ENCODE measurements at regions not wholly inside any gene's neighbourhood (a gene's known extent, or its start where the extent isn't known, plus 50 kb on each side); places are given as distances from the start of the nearest gene placed in this dataset.
"Not testable (repeated sequence)": the region's sequence is repeated elsewhere in the genome, so short reads cannot be mapped to it uniquely, and the experiment has no call there.

DNA sequence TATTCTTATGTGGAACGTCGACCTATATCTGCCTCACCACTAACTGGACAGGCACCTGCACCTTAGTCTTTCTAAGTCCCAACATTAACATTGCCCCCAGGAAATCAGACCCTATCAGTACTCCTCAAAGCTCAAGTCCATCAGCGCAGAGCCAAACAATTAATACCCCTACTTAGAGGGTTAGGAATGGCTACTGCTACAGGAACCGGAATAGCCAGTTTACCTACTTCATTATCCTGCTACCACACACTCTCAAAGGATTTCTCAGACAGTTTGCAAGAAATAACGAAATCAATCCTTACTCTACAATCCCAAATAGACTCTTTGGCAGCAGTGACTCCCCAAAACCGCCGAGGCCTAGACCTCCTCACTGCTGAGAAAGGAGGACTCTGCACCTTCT lies 123.1 kb upstream of the CRY1 start:
- H3K23ac ChIP-seq (ENCODE audit: low read length in 2 of 2); H2BK15ac ChIP-seq (ENCODE audit: low read depth, poor library complexity, severe bottlenecking); H3K4me2 ChIP-seq (ENCODE audit: low read length, poor library complexity, severe bottlenecking); H2BK12ac ChIP-seq (ENCODE audit: low read length in 2 of 2); H3K4me3 ChIP-seq (ENCODE audit: insufficient read depth in 1 of 2, low read depth in 1 of 2, low read length in 2 of 2); H2AK5ac ChIP-seq (ENCODE audit: low read length, severe bottlenecking); H3K9ac ChIP-seq (ENCODE audit: low read length); H4K8ac ChIP-seq (ENCODE audit: low read length); DNase-seq; H3K14ac ChIP-seq (ENCODE audit: low read length in 2 of 2); H2BK5ac ChIP-seq (ENCODE audit: low read depth, low read length, poor library complexity, severe bottlenecking); H3K9me3 ChIP-seq (ENCODE audit: control insufficient read depth, low read length); H3K4ac ChIP-seq (ENCODE audit: low read depth in 1 of 2, low read length in 2 of 2); H3K4me1 ChIP-seq (ENCODE audit: control insufficient read depth, insufficient read depth, low read depth, low read length); H3K79me1 ChIP-seq (replicated peaks; ENCODE audit: low read length, poor library complexity, severe bottlenecking); H2AFZ ChIP-seq (ENCODE audit: low read depth, low read length); H3K36me3 ChIP-seq (ENCODE audit: control insufficient read depth in 1 of 2, insufficient read depth in 2 of 2, low read depth in 1 of 2, low read length in 2 of 2); H2BK120ac ChIP-seq (ENCODE audit: low read depth, low read length); H4K91ac ChIP-seq (ENCODE audit: low read length); H3K27ac ChIP-seq (ENCODE audit: low read length, poor library complexity, severe bottlenecking); H3K18ac ChIP-seq (ENCODE audit: low read depth in 1 of 2, low read length in 2 of 2): not testable (repeated sequence)
- 92% methylated on average over 7 of the region's 7 CpGs for WGBS
- H3K27me3 ChIP-seq (ENCODE audit: control insufficient read depth in 1 of 2, insufficient read depth in 1 of 2, low read length in 2 of 2) = peaks cover 0 to 21% of the 10 kb centered on the region in 2 experiments

DNA sequence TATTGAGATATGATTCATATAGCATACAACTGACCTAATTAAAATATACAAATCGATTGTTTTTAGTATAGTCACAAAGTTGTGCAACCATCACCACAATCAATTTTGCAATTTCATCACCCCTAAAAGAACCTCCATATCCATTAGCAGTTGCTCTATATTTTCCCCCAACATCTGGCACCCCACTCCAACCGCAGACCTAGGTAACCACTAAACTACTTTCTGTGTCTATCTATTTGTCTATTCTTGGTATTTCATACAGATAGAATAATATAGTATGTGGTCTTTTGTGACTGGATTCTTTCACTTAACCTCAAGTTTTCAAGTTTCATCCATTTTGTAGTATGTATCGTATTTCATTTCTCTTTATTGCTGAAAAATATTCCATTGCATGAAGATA lies 126.0 kb upstream of the CRY1 start:
- Histone ChIP-seq H2BK5ac (ENCODE audit: low read depth, low read length, poor library complexity, severe bottlenecking) (no peak overlapping the region), H3K14ac (ENCODE audit: low read length in 2 of 2) (no peak overlapping the region), H3K27ac (ENCODE audit: low read length, poor library complexity, severe bottlenecking) (no peak overlapping the region), H3K4me2 (ENCODE audit: low read length, poor library complexity, severe bottlenecking) (no peak overlapping the region), H3K36me3 (ENCODE audit: control insufficient read depth in 1 of 2, insufficient read depth in 2 of 2, low read depth in 1 of 2, low read length in 2 of 2) (no peaks in the 10 kb centered on the region), H2BK120ac (ENCODE audit: low read depth, low read length) (no peak overlapping the region), H3K4me3 (ENCODE audit: insufficient read depth in 1 of 2, low read depth in 1 of 2, low read length in 2 of 2) (no peak overlapping the region), H4K91ac (ENCODE audit: low read length) (no peak overlapping the region), H3K4me1 (ENCODE audit: control insufficient read depth, insufficient read depth, low read depth, low read length) (no peaks in the 10 kb centered on the region), H3K79me1 (replicated peaks; ENCODE audit: low read length, poor library complexity, severe bottlenecking) (no peaks in the 10 kb centered on the region), H4K8ac (ENCODE audit: low read length) (no peak overlapping the region), H3K4ac (ENCODE audit: low read depth in 1 of 2, low read length in 2 of 2) (no peak overlapping the region), H2AK5ac (ENCODE audit: low read length, severe bottlenecking) (no peak overlapping the region), H3K23ac (ENCODE audit: low read length in 2 of 2) (no peak overlapping the region), H2AFZ (ENCODE audit: low read depth, low read length) (no peak overlapping the region), H3K9ac (ENCODE audit: low read length) (no peak overlapping the region), H3K27me3 (ENCODE audit: control insufficient read depth in 1 of 2, insufficient read depth in 1 of 2, low read length in 2 of 2) (peaks cover 0 to 40% of the 10 kb centered on the region in 2 experiments), H3K9me3 (ENCODE audit: control insufficient read depth, low read length) (no peaks in the 10 kb centered on the region), H2BK12ac (ENCODE audit: low read length in 2 of 2) (no peak overlapping the region), H2BK15ac (ENCODE audit: low read depth, poor library complexity, severe bottlenecking) (no peak overlapping the region), H3K18ac (ENCODE audit: low read depth in 1 of 2, low read length in 2 of 2) (no peak overlapping the region)
- no peak for DNase-seq
- WGBS = 94% methylated on average over 1 of the region's 3 CpGs

- no peak overlapping the region for H3K4me2 ChIP-seq (ENCODE audit: low read length, poor library complexity, severe bottlenecking)
- H3K14ac ChIP-seq (ENCODE audit: low read length in 2 of 2) = no peak overlapping the region
- no peak overlapping the region for H4K91ac ChIP-seq (ENCODE audit: low read length)
- no peak for DNase-seq
- H3K27me3 ChIP-seq (ENCODE audit: control insufficient read depth in 1 of 2, insufficient read depth in 1 of 2, low read length in 2 of 2) = peaks cover 0 to 41% of the 10 kb centered on the region in 2 experiments
- H3K4me1 ChIP-seq (ENCODE audit: control insufficient read depth, insufficient read depth, low read depth, low read length) = peaks cover 4% of the 10 kb centered on the region
- H4K8ac ChIP-seq (ENCODE audit: low read length) = no peak overlapping the region
- no peak overlapping the region for H2BK12ac ChIP-seq (ENCODE audit: low read length in 2 of 2)
- H2BK15ac ChIP-seq (ENCODE audit: low read depth, poor library complexity, severe bottlenecking) = no peak overlapping the region
- no peak overlapping the region for H3K23ac ChIP-seq (ENCODE audit: low read length in 2 of 2)
- H3K9me3 ChIP-seq (ENCODE audit: control insufficient read depth, low read length) = no peaks in the 10 kb centered on the region
- H2AFZ ChIP-seq (ENCODE audit: low read depth, low read length) = no peak overlapping the region
- no peak overlapping the region for H3K4ac ChIP-seq (ENCODE audit: low read depth in 1 of 2, low read length in 2 of 2)
- H2AK5ac ChIP-seq (ENCODE audit: low read length, severe bottlenecking) = no peak overlapping the region
- H2BK5ac ChIP-seq (ENCODE audit: low read depth, low read length, poor library complexity, severe bottlenecking) = no peak overlapping the region
- no peak overlapping the region for H3K27ac ChIP-seq (ENCODE audit: low read length, poor library complexity, severe bottlenecking)
- H3K4me3 ChIP-seq (ENCODE audit: insufficient read depth in 1 of 2, low read depth in 1 of 2, low read length in 2 of 2) = no peak overlapping the region
- H2BK120ac ChIP-seq (ENCODE audit: low read depth, low read length) = no peak overlapping the region
- H3K36me3 ChIP-seq (ENCODE audit: control insufficient read depth in 1 of 2, insufficient read depth in 2 of 2, low read depth in 1 of 2, low read length in 2 of 2) = no peaks in the 10 kb centered on the region
- H3K9ac ChIP-seq (ENCODE audit: low read length) = no peak overlapping the region
- H3K18ac ChIP-seq (ENCODE audit: low read depth in 1 of 2, low read length in 2 of 2) = no peak overlapping the region
- no peaks in the 10 kb centered on the region for H3K79me1 ChIP-seq (replicated peaks; ENCODE audit: low read length, poor library complexity, severe bottlenecking)
Measured at GRCh38 chr12:107221913-107222312, 128.6 kb upstream of the CRY1 start.

DNA sequence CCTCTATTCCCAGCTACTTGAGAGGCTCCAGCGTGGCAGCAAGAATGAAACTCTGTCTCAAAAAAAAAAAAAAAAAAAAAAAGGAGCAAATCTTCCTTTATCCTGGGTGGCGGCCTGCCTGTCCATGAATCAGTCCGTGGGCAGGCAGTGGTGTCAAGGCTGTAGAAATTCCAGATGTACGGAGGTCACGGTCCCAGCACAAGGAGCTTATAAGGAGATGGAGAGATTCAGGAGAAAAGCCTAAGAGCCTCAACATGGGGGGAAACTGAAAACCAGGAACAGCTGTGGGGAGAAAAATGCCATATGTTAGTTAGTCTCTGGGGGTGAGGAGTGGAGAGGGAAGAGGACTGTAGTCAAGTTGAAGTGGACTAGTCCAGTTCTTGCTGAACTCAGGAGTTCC lies 130.5 kb upstream of the CRY1 start:
- Histone ChIP-seq H2AFZ (ENCODE audit: low read depth, low read length) (no peak overlapping the region), H2BK5ac (ENCODE audit: low read depth, low read length, poor library complexity, severe bottlenecking) (no peak overlapping the region), H3K4me1 (ENCODE audit: control insufficient read depth, insufficient read depth, low read depth, low read length) (peaks cover 4% of the 10 kb centered on the region), H3K9me3 (ENCODE audit: control insufficient read depth, low read length) (no peaks in the 10 kb centered on the region), H3K14ac (ENCODE audit: low read length in 2 of 2) (no peak overlapping the region), H3K27ac (ENCODE audit: low read length, poor library complexity, severe bottlenecking) (no peak overlapping the region), H2BK120ac (ENCODE audit: low read depth, low read length) (no peak overlapping the region), H2BK12ac (ENCODE audit: low read length in 2 of 2) (no peak overlapping the region), H3K4me2 (ENCODE audit: low read length, poor library complexity, severe bottlenecking) (no peak overlapping the region), H4K8ac (ENCODE audit: low read length) (no peak overlapping the region), H3K4ac (ENCODE audit: low read depth in 1 of 2, low read length in 2 of 2) (no peak overlapping the region), H2AK5ac (ENCODE audit: low read length, severe bottlenecking) (no peak overlapping the region), H3K79me1 (replicated peaks; ENCODE audit: low read length, poor library complexity, severe bottlenecking) (no peaks in the 10 kb centered on the region), H4K91ac (ENCODE audit: low read length) (no peak overlapping the region), H3K4me3 (ENCODE audit: insufficient read depth in 1 of 2, low read depth in 1 of 2, low read length in 2 of 2) (no peak overlapping the region), H3K27me3 (ENCODE audit: control insufficient read depth in 1 of 2, insufficient read depth in 1 of 2, low read length in 2 of 2) (peaks cover 0 to 56% of the 10 kb centered on the region in 2 experiments), H3K23ac (ENCODE audit: low read length in 2 of 2) (no peak overlapping the region), H3K18ac (ENCODE audit: low read depth in 1 of 2, low read length in 2 of 2) (no peak overlapping the region), H3K9ac (ENCODE audit: low read length) (no peak overlapping the region), H2BK15ac (ENCODE audit: low read depth, poor library complexity, severe bottlenecking) (no peak overlapping the region), H3K36me3 (ENCODE audit: control insufficient read depth in 1 of 2, insufficient read depth in 2 of 2, low read depth in 1 of 2, low read length in 2 of 2) (no peaks in the 10 kb centered on the region)
- 69% methylated on average over 5 of the region's 5 CpGs for WGBS
- no peak for DNase-seq

All from mesenchymal stem cell (in vitro differentiated cells and primary cell).